PFSK-1 (cell line): ENCODE measurements at regions not wholly inside any gene's neighbourhood (a gene's known extent, or its start where the extent isn't known, plus 50 kb on each side); places are given as distances from the start of the nearest gene placed in this dataset.

ENCODE experiments used
- POLR2AphosphoS5 ChIP-seq: IDR thresholded peaks from 2 replicates; pipeline ENCODE4 v1.6.1; 2012; ENCODE audit warnings: low read depth, mild to moderate bottlenecking, control low read depth, low read length, moderate library complexity
- SIN3A ChIP-seq: IDR thresholded peaks from 2 replicates; pipeline ENCODE4 v1.6.1; 2012; ENCODE audit warnings: mild to moderate bottlenecking, low read length, moderate library complexity, borderline replicate concordance; ENCODE audit not compliant: insufficient read depth
- TAF1 ChIP-seq: IDR thresholded peaks from 2 replicates; pipeline ENCODE4 v1.6.1; 2012; ENCODE audit warnings: low read length, control low read depth, borderline replicate concordance; ENCODE audit not compliant: insufficient read depth

DNA sequence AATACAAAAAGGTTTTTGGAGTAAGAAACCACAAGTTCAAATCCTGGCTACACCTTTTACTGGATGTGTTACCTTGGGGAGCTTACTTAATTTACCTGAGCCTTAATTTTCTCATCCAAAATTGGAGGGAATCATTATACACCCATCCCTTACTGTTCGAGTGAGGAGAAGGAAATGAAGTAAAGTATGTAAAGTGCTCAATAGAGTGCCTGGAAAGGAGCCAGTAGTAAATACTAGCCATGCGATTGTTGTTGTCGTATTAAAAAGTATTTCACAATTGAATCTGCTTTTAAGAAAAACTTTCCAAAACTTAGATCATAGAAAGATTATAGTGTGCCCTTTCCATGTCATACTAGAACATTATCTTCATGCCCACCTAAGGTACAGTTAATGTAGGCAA lies 124.5 kb downstream of the ATXN3L start:
- TF ChIP-seq SIN3A (no peak), POLR2AphosphoS5 (no peak), TAF1 (no peak)
